Neutrophil (primary cell): ENCODE measurements at regions not wholly inside any gene's neighbourhood (a gene's known extent, or its start where the extent isn't known, plus 50 kb on each side); places are given as distances from the start of the nearest gene placed in this dataset.

ENCODE experiments used
- H3K27ac ChIP-seq: fragments of 200-600 bp; sonication (generic); 2 replicates; pipeline ENCODE4 v1.5.1; 2016; ENCODE audit warnings: mild to moderate bottlenecking, moderate library complexity
- H3K27me3 ChIP-seq: fragments of 200-600 bp; sonication (generic); 2 replicates; pipeline ENCODE4 v1.6.0; 2016; ENCODE audit warnings: mild to moderate bottlenecking
- H3K36me3 ChIP-seq: fragments of 200-600 bp; sonication (generic); 2 replicates; pipeline ENCODE4 v1.5.1; 2017
- H3K4me1 ChIP-seq, 2 experiments: fragments of 200-600 bp in 1 of 2; sonication (generic) in 1 of 2; 1 replicate in 1 of 2; 2 replicates in 1 of 2; pipeline versions ENCODE4 v1.5.1 to v1.6.1; 2013 to 2016; ENCODE audit warnings: low read depth in 1 of 2, low read length in 1 of 2, mild to moderate bottlenecking in 1 of 2, moderate library complexity in 1 of 2; ENCODE audit not compliant: control insufficient read depth in 1 of 2, insufficient read depth in 1 of 2
- H3K4me3 ChIP-seq, 2 experiments: fragments of 200-600 bp in 1 of 2; sonication (generic) in 1 of 2; 1 replicate in 1 of 2; 2 replicates in 1 of 2; pipeline ENCODE4 v1.5.1; 2013 to 2016; ENCODE audit warnings: low read depth in 1 of 2, low read length in 1 of 2, mild to moderate bottlenecking in 1 of 2, moderate library complexity in 1 of 2
- H3K9me3 ChIP-seq: fragments of 200-600 bp; sonication (generic); 2 replicates; pipeline ENCODE4 v1.5.1; 2016
- TF ChIP-seq, protein P1 (sequence below): fragments of 200-600 bp; sonication (generic); IDR thresholded peaks from 2 replicates; pipeline ENCODE4 v1.5.1; 2016; ENCODE audit warnings: antibody characterized with exemption

DNA sequence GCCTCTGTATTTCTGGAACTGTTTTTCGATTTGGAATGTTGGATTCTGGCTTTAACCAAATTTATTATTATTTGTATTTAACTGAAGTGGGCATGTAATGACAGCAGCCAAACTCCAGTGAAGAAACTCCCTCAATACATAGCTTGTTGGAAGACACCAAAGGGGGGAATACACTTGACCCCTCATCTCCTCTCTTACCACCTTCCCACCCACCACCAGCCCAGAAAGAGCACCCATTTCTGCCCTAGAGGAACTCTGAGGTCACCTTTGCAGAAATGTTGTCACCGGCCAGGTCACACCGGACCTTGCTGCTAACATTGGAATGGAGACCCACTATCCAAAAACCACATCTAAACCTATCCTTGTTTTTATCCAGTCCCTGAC, 58.6 kb upstream of the CA12 start:
- Histone ChIP-seq H3K4me3 (no peak overlapping the region), H3K9me3 (no peaks in the 10 kb centered on the region), H3K27ac (no peak overlapping the region), H3K36me3 (no peaks in the 10 kb centered on the region), H3K4me1 (peaks cover 8% of the 10 kb centered on the region in 2 experiments), H3K27me3 (no peaks in the 10 kb centered on the region)
- TF ChIP-seq, protein P1, sequence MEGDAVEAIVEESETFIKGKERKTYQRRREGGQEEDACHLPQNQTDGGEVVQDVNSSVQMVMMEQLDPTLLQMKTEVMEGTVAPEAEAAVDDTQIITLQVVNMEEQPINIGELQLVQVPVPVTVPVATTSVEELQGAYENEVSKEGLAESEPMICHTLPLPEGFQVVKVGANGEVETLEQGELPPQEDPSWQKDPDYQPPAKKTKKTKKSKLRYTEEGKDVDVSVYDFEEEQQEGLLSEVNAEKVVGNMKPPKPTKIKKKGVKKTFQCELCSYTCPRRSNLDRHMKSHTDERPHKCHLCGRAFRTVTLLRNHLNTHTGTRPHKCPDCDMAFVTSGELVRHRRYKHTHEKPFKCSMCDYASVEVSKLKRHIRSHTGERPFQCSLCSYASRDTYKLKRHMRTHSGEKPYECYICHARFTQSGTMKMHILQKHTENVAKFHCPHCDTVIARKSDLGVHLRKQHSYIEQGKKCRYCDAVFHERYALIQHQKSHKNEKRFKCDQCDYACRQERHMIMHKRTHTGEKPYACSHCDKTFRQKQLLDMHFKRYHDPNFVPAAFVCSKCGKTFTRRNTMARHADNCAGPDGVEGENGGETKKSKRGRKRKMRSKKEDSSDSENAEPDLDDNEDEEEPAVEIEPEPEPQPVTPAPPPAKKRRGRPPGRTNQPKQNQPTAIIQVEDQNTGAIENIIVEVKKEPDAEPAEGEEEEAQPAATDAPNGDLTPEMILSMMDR: no peak

DNA sequence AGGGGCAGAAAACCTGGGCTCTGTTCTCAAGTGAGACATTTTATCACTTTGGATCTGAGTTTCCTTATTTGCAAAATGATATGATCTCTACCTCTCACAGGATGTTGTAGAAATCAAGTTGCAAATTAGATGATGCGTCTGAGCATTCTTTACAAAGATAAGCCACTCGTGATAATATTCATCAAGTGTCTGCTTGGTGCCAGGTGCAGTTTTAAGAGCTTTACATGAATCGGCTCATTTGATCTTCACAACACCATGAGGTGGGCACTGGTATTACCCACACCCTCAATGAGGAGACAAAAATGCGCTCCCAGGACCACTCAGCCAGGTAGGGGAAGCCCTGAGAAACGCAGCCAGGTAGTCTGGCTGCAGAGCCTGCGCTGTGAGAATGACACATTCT, 59.1 kb upstream of the CA12 start:
- H3K4me3 ChIP-seq: no peak overlapping the region
- peaks cover 8% of the 10 kb centered on the region in 2 experiments for H3K4me1 ChIP-seq
- no peaks in the 10 kb centered on the region for H3K27me3 ChIP-seq
- TF ChIP-seq, protein P1: no peak
- H3K27ac ChIP-seq: no peak overlapping the region
- H3K36me3 ChIP-seq: no peaks in the 10 kb centered on the region
- H3K9me3 ChIP-seq: no peaks in the 10 kb centered on the region

DNA sequence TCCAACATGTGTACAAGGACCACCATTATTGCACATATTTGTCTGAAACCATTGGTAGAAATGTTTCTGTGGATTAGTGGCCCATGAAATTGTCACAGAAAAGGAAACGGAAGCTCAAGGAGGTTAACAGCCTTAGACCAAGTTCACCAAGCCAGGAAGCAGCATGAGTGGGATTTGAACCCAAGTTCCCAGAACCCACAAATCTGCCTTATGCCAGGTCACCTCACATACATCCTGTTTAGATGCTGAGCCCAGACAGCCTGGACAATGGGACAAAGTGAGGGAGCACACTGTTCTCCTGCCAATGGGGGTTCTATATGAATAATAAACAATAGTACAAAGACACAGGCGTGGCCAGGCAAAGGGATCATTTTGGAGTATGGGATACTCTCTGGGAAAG, 59.6 kb upstream of the CA12 start:
- Histone ChIP-seq H3K4me1 (peaks cover 8% of the 10 kb centered on the region in 2 experiments), H3K4me3 (no peak overlapping the region), H3K9me3 (no peaks in the 10 kb centered on the region), H3K27me3 (no peaks in the 10 kb centered on the region), H3K27ac (no peak overlapping the region), H3K36me3 (no peaks in the 10 kb centered on the region)
- TF ChIP-seq, protein P1: no peak

DNA sequence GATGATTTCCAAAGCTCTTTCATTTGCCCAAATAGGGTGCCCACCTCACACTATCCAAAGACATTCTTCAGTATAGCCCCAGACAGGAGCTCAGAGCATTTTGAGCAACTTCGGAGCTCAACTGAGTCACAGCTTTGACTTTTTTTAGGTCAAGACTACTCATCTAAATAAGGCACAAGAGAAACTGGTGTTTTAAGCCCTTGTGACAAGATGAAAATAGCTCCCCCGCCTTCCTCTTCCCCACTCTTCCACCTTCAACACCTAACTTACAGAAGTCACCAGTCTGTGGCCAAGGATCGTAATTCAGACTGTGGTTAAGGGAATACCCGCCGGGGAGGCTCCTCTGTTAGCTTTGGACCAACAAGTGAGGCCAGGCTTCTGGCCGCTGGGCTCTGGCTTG, 60.4 kb upstream of the CA12 start:
- TF ChIP-seq, protein P1: no peak
- peaks cover 6 to 8% of the 10 kb centered on the region in 2 experiments for H3K4me1 ChIP-seq
- H3K4me3 ChIP-seq: no peak overlapping the region
- no peaks in the 10 kb centered on the region for H3K9me3 ChIP-seq
- no peaks in the 10 kb centered on the region for H3K27me3 ChIP-seq
- H3K27ac ChIP-seq: no peak overlapping the region
- H3K36me3 ChIP-seq: no peaks in the 10 kb centered on the region

DNA sequence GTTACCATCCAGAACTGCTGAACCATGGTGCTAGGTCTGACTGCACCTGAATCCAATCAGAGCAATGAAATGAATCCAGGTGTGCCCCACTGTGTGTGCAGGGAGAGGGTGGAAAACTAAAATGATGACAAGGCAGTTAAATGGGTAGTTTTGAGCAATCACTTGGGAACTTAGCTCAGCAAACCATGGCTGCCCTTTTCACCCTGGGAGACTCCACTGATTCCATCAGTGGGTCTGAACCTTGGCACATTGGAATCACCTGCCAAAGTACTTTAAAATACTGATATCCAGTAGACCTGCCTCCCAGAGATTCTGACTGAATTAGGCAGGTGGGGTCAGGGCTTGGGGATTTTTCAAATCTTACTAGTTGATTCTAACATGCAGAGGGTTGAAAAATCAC, 59.8 kb upstream of the USP3 start:
- Histone ChIP-seq H3K27ac (peak overlapping the region; percentile 7), H3K9me3 (no peaks in the 10 kb centered on the region), H3K4me1 (peaks cover 31 to 33% of the 10 kb centered on the region in 2 experiments), H3K4me3 (no peak overlapping the region), H3K36me3 (no peaks in the 10 kb centered on the region), H3K27me3 (no peaks in the 10 kb centered on the region)
- TF ChIP-seq, protein P1: no peak

DNA sequence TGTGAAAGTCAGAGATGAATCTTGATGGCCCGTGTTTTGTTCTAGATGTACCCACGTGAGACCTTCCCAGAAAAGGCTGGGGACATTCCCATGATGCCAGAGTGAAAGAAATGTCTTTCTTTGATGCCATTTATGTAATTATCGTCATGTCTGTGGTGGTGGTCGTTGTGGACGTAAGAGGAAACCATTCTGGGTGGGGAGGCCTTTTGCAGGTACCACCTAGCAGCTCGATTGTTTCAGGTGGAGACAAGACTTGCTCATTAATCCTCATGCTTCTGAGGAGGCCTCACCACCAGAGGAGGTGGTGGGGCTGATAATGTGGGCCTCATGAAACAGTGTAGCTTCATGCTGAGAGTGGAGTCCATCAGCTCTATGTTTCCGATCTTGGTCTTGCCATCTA, 58.1 kb upstream of the USP3 start:
- peak overlapping the region; percentile 100 for H3K27ac ChIP-seq

More for the DNA sequence above, 58.1 kb upstream of the USP3 start:
- H3K9me3 ChIP-seq: no peaks in the 10 kb centered on the region
- no peak overlapping the region for H3K4me3 ChIP-seq
- TF ChIP-seq, protein P1: no peak
- no peaks in the 10 kb centered on the region for H3K36me3 ChIP-seq
- H3K27me3 ChIP-seq: no peaks in the 10 kb centered on the region
- H3K4me1 ChIP-seq: peaks cover 37 to 40% of the 10 kb centered on the region in 2 experiments
